HepG2 (cell line): ENCODE measurements at regions not wholly inside any gene's neighbourhood (a gene's known extent, or its start where the extent isn't known, plus 50 kb on each side); places are given as distances from the start of the nearest gene placed in this dataset.

ENCODE experiments used
- CENPX ChIP-seq: sonication (generic); formaldehyde crosslinking; IDR thresholded peaks from 2 replicates; pipeline ENCODE4 v1.9.0; 2021; ENCODE audit warnings: mild to moderate bottlenecking, missing genetic modification reagents, moderate library complexity
- CTCF ChIP-seq: sonication (generic); formaldehyde crosslinking; IDR thresholded peaks from 2 replicates; pipeline ENCODE4 v1.5.0; 2020; ENCODE audit warnings: mild to moderate bottlenecking, missing genetic modification reagents, moderate library complexity
- ERF ChIP-seq: IDR thresholded peaks from 2 replicates; pipeline ENCODE4 v1.6.1; 2018; ENCODE audit warnings: missing biosample characterization, missing genetic modification reagents
- FOXM1 ChIP-seq: sonication (generic); formaldehyde crosslinking; IDR thresholded peaks from 2 replicates; pipeline ENCODE4 v1.5.0; 2020; ENCODE audit warnings: missing genetic modification reagents
- GABPA ChIP-seq, 2 experiments: IDR thresholded peaks; 2 replicates each; pipeline ENCODE4 v1.6.1; 2011 to 2016; ENCODE audit warnings: low read depth in 2 of 2, low read length in 1 of 2, missing biosample characterization in 1 of 2, missing genetic modification characterization in 1 of 2
- HNRNPLL ChIP-seq: fragments of 200-400 bp; formaldehyde crosslinking; IDR thresholded peaks from 2 replicates; pipeline ENCODE4 v1.6.1; 2017; ENCODE audit warnings: mild to moderate bottlenecking, low read depth, low read length; ENCODE audit not compliant: poor library complexity, severe bottlenecking
- MED8 ChIP-seq: sonication (generic); formaldehyde crosslinking; IDR thresholded peaks from 2 replicates; pipeline ENCODE4 v1.8.1; 2023; ENCODE audit warnings: mild to moderate bottlenecking, missing genetic modification reagents; ENCODE audit not compliant: insufficient replicate concordance
- PRDM10 ChIP-seq: sonication (generic); formaldehyde crosslinking; IDR thresholded peaks from 2 replicates; pipeline ENCODE4 v1.4.0; 2020; ENCODE audit warnings: low read depth, missing genetic modification reagents
- SUZ12 ChIP-seq: fragments of 150-350 bp; IDR thresholded peaks from 2 replicates; pipeline ENCODE4 v1.6.1; 2014; ENCODE audit warnings: low read depth, low read length
- TAF1 ChIP-seq: sonication (generic); formaldehyde crosslinking; IDR thresholded peaks from 2 replicates; pipeline ENCODE4 v1.4.0; 2020; ENCODE audit warnings: missing genetic modification reagents
- ZBTB26 ChIP-seq: IDR thresholded peaks from 2 replicates; pipeline ENCODE4 v1.6.1; 2016; ENCODE audit warnings: missing compliant biosample characterization, missing genetic modification reagents, borderline replicate concordance
- ZNF709 ChIP-seq: sonication (generic); formaldehyde crosslinking; IDR thresholded peaks from 2 replicates; pipeline ENCODE4 v1.5.0; 2020; ENCODE audit warnings: mild to moderate bottlenecking, missing genetic modification reagents

- TF ChIP-seq FOXM1 (CRISPR knock-in tag) (no peak), ERF (CRISPR knock-in tag) (no peak), MED8 (CRISPR knock-in tag) (no peak), HNRNPLL (no peak), CTCF (CRISPR knock-in tag) (no peak), ZNF709 (CRISPR knock-in tag) (no peak), TAF1 (no peak), GABPA (IDR thresholded peaks at IDR 0.05; ENCODE audit: low read depth, low read length) (no peak), GABPA (CRISPR knock-in tag; IDR thresholded peaks at IDR 0.05; ENCODE audit: low read depth) (no peak), PRDM10 (CRISPR knock-in tag) (no peak), ZBTB26 (no peak), SUZ12 (no peak), CENPX (CRISPR knock-in tag) (no peak)
Observed at GRCh38 chr6:62392291-62392690, 106.3 kb upstream of the KHDRBS2 start.
